Uterus (tissue), 3 donors: ENCODE measurements at regions not wholly inside any gene's neighbourhood (a gene's known extent, or its start where the extent isn't known, plus 50 kb on each side); places are given as distances from the start of the nearest gene placed in this dataset.

ENCODE experiments used
- DNase-seq, 2 donors: peaks; one replicate each; pipeline ENCODE4 v3.0.0-alpha.2; 2019 to 2020
- H3K27ac ChIP-seq, 2 donors: fragments of 200-600 bp; sonication (generic); 1 replicate in 1 of 2; 2 replicates in 1 of 2; pipeline ENCODE4 v1.5.1; 2016 to 2018
- H3K27me3 ChIP-seq, 2 donors: fragments of 200-600 bp; sonication (generic); one replicate each; pipeline ENCODE4 v1.5.1; 2018 to 2019; ENCODE audit warnings: control low read depth in 1 of 2
- H3K36me3 ChIP-seq, 2 donors: fragments of 200-600 bp; sonication (generic); one replicate each; pipeline ENCODE4 v1.5.1; 2019; ENCODE audit warnings: control low read depth in 1 of 2
- H3K4me1 ChIP-seq, 2 donors: fragments of 200-600 bp; sonication (generic); one replicate each; pipeline ENCODE4 v1.5.1; 2018 to 2019; ENCODE audit warnings: control low read depth in 1 of 2
- H3K4me3 ChIP-seq, 2 donors: fragments of 200-600 bp; sonication (generic); 1 replicate in 1 of 2; 2 replicates in 1 of 2; pipeline ENCODE4 v1.5.1; 2018 to 2019; ENCODE audit warnings: mild to moderate bottlenecking in 1 of 2
- H3K9me3 ChIP-seq, 2 donors: fragments of 200-600 bp; sonication (generic); one replicate each; pipeline ENCODE4 v1.5.1; 2019; ENCODE audit warnings: control low read depth in 1 of 2
- CTCF ChIP-seq, 4 experiments: fragments of 200-600 bp in 2 of 4; fragments of 450-650 bp in 2 of 4; sonication (generic) in 2 of 4; IDR thresholded peaks; one replicate each; pipeline ENCODE4 v1.5.1; 2016 to 2019; ENCODE audit warnings: antibody characterized with exemption in 4 of 4, mild to moderate bottlenecking in 2 of 4, moderate library complexity in 1 of 4
- POLR2A ChIP-seq, 2 donors: fragments of 450-650 bp; IDR thresholded peaks; one replicate each; pipeline ENCODE4 v1.6.1; 2016; ENCODE audit warnings: antibody characterized with exemption in 2 of 2, mild to moderate bottlenecking in 1 of 2, moderate library complexity in 1 of 2
- intact Hi-C: fragments of 100-400 bp; cut with DNase I; formaldehyde crosslinking; loops from one replicate; pipeline ENCODE4 v1.15.1; 2023; ENCODE audit warnings: low total_unique reads
- donor health status: DM: yes; HTN: yes; CAD: no.

- TF ChIP-seq POLR2A (IDR thresholded peaks at IDR 0.05) (no peak), CTCF (IDR thresholded peaks at IDR 0.05) (no peak)
- intact Hi-C loops = no loop called here
These were observed 280.6 kb upstream of the ANO5 start for GRCh38 chr11:21912285-21912684.

GRCh38 chr11:21921151-21921550, 271.7 kb upstream of the ANO5 start:
- TF ChIP-seq POLR2A (IDR thresholded peaks at IDR 0.05) (no peak), CTCF (IDR thresholded peaks at IDR 0.05) (no peak)
- Histone ChIP-seq H3K4me1 (no peaks in the 10 kb centered on the region), H3K9me3 (no peaks in the 10 kb centered on the region), H3K27ac (no peak overlapping the region), H3K4me3 (no peak overlapping the region), H3K36me3 (no peaks in the 10 kb centered on the region), H3K27me3 (no peaks in the 10 kb centered on the region)
- intact Hi-C loops = no loop called here
- no peak for DNase-seq

More at GRCh38 chr11:21912285-21912684, 280.6 kb upstream of the ANO5 start:
- H3K27ac ChIP-seq = no peak overlapping the region
- H3K9me3 ChIP-seq = no peaks in the 10 kb centered on the region
- no peaks in the 10 kb centered on the region for H3K27me3 ChIP-seq
- H3K4me1 ChIP-seq = no peaks in the 10 kb centered on the region
- H3K4me3 ChIP-seq = no peak overlapping the region
- DNase-seq = no peak
- H3K36me3 ChIP-seq = no peaks in the 10 kb centered on the region

- H3K36me3 ChIP-seq = no peaks in the 10 kb centered on the region
- no peak overlapping the region for H3K4me3 ChIP-seq
- intact Hi-C loops = no loop called here
- no peaks in the 10 kb centered on the region for H3K4me1 ChIP-seq
- TF ChIP-seq POLR2A (IDR thresholded peaks at IDR 0.05) (no peak), CTCF (IDR thresholded peaks at IDR 0.05) (no peak)
- H3K27ac ChIP-seq = no peak overlapping the region
- no peaks in the 10 kb centered on the region for H3K9me3 ChIP-seq
- no peaks in the 10 kb centered on the region for H3K27me3 ChIP-seq
- DNase-seq = no peak
These were observed 268.6 kb upstream of the ANO5 start for GRCh38 chr11:21924262-21924661.

GRCh38 chr11:21927628-21928027, 265.3 kb upstream of the ANO5 start:
- Histone ChIP-seq H3K27me3 (no peaks in the 10 kb centered on the region), H3K9me3 (no peaks in the 10 kb centered on the region), H3K27ac (no peak overlapping the region), H3K36me3 (no peaks in the 10 kb centered on the region), H3K4me1 (no peaks in the 10 kb centered on the region), H3K4me3 (no peak overlapping the region)
- TF ChIP-seq CTCF (IDR thresholded peaks at IDR 0.05) = no peak
- intact Hi-C loops = no loop called here
- no peak for DNase-seq

- H3K4me1 ChIP-seq = no peaks in the 10 kb centered on the region
- no peak overlapping the region for H3K27ac ChIP-seq
- intact Hi-C loops = no loop called here
- no peaks in the 10 kb centered on the region for H3K9me3 ChIP-seq
- TF ChIP-seq POLR2A (IDR thresholded peaks at IDR 0.05) (no peak), CTCF (IDR thresholded peaks at IDR 0.05) (no peak)
- no peak overlapping the region for H3K4me3 ChIP-seq
- no peaks in the 10 kb centered on the region for H3K27me3 ChIP-seq
- no peaks in the 10 kb centered on the region for H3K36me3 ChIP-seq
- DNase-seq = no peak
These were observed 264.0 kb upstream of the ANO5 start for GRCh38 chr11:21928847-21929246.
